ENCODE measurements at regions not wholly inside any gene's neighbourhood (a gene's known extent, or its start where the extent isn't known, plus 50 kb on each side); places are given as distances from the start of the nearest gene placed in this dataset.

DNA sequence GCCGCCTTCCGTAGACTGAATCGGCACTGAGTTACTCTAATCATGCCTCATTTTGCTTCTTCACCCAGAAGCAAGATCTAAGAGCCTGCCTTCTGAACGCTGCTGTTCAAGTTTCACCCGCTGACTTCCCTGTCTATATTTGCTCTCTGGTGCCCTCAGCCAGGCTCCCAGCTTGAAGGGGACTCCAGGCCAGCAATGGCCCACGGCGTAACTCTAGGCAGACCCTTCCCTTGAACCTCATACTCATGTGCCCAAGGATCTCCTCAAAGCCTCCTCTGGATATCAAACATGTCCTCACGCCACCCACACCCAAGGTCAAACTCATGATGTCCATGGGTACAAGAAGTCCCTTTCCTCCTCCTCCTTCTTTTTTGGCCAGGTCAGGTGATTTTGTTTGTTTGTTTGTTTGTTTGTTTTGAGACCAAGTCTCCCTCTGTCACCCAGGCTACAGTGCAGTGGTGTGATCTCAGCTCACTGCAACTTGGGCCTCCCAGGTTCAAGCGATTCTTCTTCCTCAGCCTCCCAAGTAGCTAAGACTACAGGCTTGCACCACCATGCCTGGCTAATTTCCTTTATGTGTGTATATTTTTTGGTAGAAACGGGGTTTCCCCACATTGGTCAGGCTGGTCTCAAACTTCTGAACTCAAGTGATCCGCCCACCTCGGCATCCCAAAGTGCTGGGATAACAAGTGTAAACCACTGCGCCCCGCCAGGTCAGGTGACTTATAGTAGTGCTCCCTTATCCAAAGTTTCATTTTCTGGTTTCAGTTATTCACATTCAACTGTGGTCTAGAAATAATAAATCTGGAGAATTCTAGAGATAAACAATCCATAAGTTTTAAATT, 239.0 kb downstream of the SYK start:
- TF ChIP-seq, protein P1, sequence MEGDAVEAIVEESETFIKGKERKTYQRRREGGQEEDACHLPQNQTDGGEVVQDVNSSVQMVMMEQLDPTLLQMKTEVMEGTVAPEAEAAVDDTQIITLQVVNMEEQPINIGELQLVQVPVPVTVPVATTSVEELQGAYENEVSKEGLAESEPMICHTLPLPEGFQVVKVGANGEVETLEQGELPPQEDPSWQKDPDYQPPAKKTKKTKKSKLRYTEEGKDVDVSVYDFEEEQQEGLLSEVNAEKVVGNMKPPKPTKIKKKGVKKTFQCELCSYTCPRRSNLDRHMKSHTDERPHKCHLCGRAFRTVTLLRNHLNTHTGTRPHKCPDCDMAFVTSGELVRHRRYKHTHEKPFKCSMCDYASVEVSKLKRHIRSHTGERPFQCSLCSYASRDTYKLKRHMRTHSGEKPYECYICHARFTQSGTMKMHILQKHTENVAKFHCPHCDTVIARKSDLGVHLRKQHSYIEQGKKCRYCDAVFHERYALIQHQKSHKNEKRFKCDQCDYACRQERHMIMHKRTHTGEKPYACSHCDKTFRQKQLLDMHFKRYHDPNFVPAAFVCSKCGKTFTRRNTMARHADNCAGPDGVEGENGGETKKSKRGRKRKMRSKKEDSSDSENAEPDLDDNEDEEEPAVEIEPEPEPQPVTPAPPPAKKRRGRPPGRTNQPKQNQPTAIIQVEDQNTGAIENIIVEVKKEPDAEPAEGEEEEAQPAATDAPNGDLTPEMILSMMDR (IDR thresholded peaks at IDR 0.05; ENCODE audit: control extremely low read depth, extremely low read depth, low read depth, missing control alignments) = no peak
- CTCF ChIA-PET = interaction anchor here (2.2 kb wide), 1 partner anchor 7 kb away, joined by 5 read pairs; no protein-coding TSS in a partner anchor
- POLR2A ChIA-PET = no interaction called here
- DNase-seq (ENCODE audit: extremely low spot score) = no peak

DNA sequence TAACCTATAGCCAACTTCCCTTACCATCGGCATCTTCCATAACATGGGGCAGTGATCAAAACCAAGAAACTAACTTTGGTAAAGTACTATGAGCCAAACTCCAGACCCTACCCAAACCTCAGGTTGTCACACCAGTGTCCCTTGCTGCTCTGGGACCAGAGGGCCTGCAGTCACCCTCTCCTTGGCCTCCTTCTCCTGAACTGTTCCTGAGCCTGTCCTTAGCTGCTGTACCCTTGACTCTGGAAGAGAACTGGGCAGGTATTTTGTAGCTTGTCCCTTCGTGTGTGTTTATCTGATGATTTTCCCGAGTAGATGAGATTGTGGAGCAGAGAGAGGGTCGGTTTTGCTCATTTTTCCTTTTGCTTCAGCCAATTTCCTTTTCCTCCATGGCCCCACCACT, 240.4 kb downstream of the SYK start:
- CTCF ChIA-PET = interaction anchor here (2.2 kb wide), 1 partner anchor 8 kb away, joined by 5 read pairs; no protein-coding TSS in a partner anchor
- POLR2A ChIA-PET = no interaction called here
- TF ChIP-seq, protein P1 (IDR thresholded peaks at IDR 0.05; ENCODE audit: control extremely low read depth, extremely low read depth, low read depth, missing control alignments) = no peak
- peak; percentile 2 for DNase-seq (ENCODE audit: extremely low spot score)

DNA sequence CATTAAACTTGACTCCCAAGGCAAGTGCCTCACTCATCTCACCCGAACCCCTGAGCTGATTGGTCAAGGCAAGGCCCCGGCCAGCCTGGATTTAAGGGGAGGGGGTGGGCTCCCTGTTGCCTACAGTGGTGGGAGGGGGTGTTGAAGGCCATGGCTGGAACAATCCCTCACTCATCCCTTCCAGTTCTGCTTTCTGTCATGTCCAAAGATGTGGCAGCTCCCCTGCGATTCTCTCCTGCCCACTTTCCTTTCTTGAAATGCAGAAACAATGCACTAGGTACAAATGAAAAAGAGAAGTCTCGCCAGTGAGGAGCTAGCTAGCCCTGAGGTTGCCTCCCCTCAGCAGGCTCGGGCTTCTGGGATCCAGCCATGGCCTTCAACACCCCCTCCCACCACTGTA, 240.9 kb downstream of the SYK start:
- CTCF ChIA-PET = interaction anchor here (1.2 to 2.2 kb wide), 2 partner anchors 9 to 22 kb away, joined by 3 to 5 read pairs; no protein-coding TSS in a partner anchor
- TF ChIP-seq, protein P1 (IDR thresholded peaks at IDR 0.05; ENCODE audit: control extremely low read depth, extremely low read depth, low read depth, missing control alignments) = no peak
- DNase-seq (ENCODE audit: extremely low spot score) = peak; percentile 13
- POLR2A ChIA-PET = no interaction called here

DNA sequence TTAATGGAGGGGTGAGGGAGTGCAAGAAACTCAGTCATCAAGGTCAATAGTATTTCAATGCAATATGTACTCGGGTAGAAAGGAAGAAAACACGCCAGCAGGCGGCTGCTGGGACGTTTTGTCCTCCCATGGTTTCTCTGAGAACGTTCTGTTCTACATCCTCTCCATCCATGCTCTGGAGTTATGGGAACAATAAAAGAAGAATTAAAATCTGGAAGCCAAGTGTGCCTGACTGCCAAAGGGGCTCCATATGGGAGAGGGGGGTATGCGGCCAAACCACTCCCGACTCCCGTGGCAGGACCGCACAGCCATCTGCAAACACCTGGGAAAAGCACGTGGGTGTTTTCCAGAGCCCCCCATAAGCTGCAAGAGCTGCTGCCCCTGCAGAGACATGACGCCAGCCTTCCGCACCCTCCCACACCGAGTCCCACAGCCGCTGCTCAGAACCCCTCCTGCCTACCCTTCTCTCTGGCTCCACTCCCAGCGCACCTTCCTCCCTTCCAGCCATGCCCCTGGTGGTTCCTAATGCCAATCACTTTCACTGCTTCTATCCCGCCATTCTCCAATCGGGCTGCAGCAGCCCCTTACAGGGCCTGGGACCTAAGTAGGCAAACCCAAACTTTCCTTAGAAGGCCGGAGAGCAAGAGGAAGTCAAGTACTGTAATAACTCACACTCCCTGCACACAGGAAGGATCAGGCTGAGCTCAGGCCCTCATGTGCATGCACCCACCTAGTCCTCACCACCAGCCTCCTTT, 241.6 kb downstream of the SYK start:
- TF ChIP-seq, protein P1 (IDR thresholded peaks at IDR 0.05; ENCODE audit: control extremely low read depth, extremely low read depth, low read depth, missing control alignments) = no peak
- ChIA-PET POLR2A (no interaction called here), CTCF (interaction anchor here (0.6 to 4.0 kb wide), 4 partner anchors 10 to 383 kb away, joined by 3 to 19 read pairs (median 4); no protein-coding TSS in a partner anchor)
- DNase-seq (ENCODE audit: extremely low spot score) = peak; percentile 3

DNA sequence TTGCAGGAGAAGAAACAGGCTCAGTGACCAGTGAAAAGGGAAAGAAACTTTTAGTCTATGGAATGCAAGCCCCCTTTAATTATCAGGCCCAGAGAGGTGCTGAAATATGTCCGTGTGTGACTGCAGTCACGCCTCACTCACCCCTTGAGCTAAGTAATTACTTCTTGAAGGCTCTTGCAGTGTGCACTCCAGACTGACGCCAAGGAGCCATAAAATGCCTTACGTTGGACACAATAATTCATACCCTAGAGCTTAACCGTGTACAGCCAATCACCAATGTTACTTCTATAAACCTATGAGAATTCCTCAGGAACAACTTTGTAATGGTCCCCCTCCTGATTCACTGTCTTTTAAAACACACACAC, 242.2 kb downstream of the SYK start:
- CTCF ChIA-PET = interaction anchor here (0.6 to 4.0 kb wide), 2 partner anchors 10 to 382 kb away, joined by 3 to 19 read pairs; no protein-coding TSS in a partner anchor
- TF ChIP-seq, protein P1 (IDR thresholded peaks at IDR 0.05; ENCODE audit: control extremely low read depth, extremely low read depth, low read depth, missing control alignments) = no peak
- POLR2A ChIA-PET = no interaction called here
- no peak for DNase-seq (ENCODE audit: extremely low spot score)

DNA sequence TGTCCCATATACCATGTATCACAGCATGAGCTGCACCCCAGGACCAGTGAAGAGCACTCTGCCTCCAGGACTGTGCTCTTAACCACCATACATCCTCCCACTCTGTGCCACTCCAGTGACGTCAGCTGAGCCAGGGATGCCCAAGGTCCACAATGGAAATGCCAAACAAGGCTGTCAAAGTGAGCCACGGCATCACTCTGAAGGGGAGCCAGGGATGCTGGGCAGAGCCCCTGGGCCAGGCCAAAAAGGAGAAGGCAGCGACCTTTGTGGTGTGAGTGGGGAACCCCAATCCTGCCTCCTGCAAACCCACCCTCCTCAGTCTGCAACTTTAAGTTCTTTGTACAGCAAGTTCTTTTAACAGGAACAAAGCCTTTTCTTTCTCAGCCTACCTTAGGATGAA, 242.7 kb downstream of the SYK start:
- no peak for DNase-seq (ENCODE audit: extremely low spot score)
- POLR2A ChIA-PET = no interaction called here
- TF ChIP-seq, protein P1 (IDR thresholded peaks at IDR 0.05; ENCODE audit: control extremely low read depth, extremely low read depth, low read depth, missing control alignments) = no peak
- CTCF ChIA-PET = interaction anchor here (1.2 to 4.0 kb wide), 3 partner anchors 11 to 129 kb away, joined by 3 to 19 read pairs (median 3); no protein-coding TSS in a partner anchor

Measured in GM10248 (cell line).